Large intestine (tissue), 3 donors: ENCODE measurements at regions not wholly inside any gene's neighbourhood (a gene's known extent, or its start where the extent isn't known, plus 50 kb on each side); places are given as distances from the start of the nearest gene placed in this dataset.

Experiments
- DNase-seq, 2 donors: peaks; one replicate each; pipeline versions ENCODE4 v3.0.0 to v3.0.0-alpha.2; 2013
- H3K27ac ChIP-seq: one replicate; pipeline ENCODE4 v1.5.1; 2013; ENCODE audit warnings: low read length
- H3K27me3 ChIP-seq: 2 replicates; pipeline ENCODE4 v1.6.1; 2013; ENCODE audit warnings: low read length; ENCODE audit not compliant: control insufficient read depth, insufficient read depth
- H3K36me3 ChIP-seq: 2 replicates; pipeline ENCODE4 v1.6.1; 2013; ENCODE audit warnings: low read length; ENCODE audit not compliant: control insufficient read depth, insufficient read depth
- H3K4me1 ChIP-seq: one replicate; pipeline ENCODE4 v1.6.1; 2013; ENCODE audit warnings: low read length; ENCODE audit not compliant: control insufficient read depth, insufficient read depth
- H3K4me3 ChIP-seq: one replicate; pipeline ENCODE4 v1.5.1; 2013; ENCODE audit warnings: low read length
- H3K9me3 ChIP-seq: one replicate; pipeline ENCODE4 v1.6.1; 2013; ENCODE audit warnings: mild to moderate bottlenecking, low read depth, low read length, moderate library complexity; ENCODE audit not compliant: control insufficient read depth
- WGBS: methylation state at CpG from one replicate; pipeline ENCODE4 v1.1.5; 2013; ENCODE audit warnings: low lambda C conversion rate; ENCODE audit not compliant: insufficient coverage; 5-methylcytosine and 5-hydroxymethylcytosine counted together

GRCh38 chr3:30544812-30545211 lies 61.6 kb upstream of the TGFBR2 start:
- DNase-seq: no peak
- 80% methylated on average over 2 of the region's 3 CpGs for WGBS
- Histone ChIP-seq H3K4me1 (no peaks in the 10 kb centered on the region), H3K9me3 (no peaks in the 10 kb centered on the region), H3K27ac (no peak overlapping the region), H3K27me3 (no peaks in the 10 kb centered on the region), H3K4me3 (no peak overlapping the region), H3K36me3 (no peaks in the 10 kb centered on the region)

- Histone ChIP-seq H3K9me3 (no peaks in the 10 kb centered on the region), H3K36me3 (no peaks in the 10 kb centered on the region), H3K27me3 (no peaks in the 10 kb centered on the region), H3K4me1 (no peaks in the 10 kb centered on the region), H3K27ac (no peak overlapping the region), H3K4me3 (no peak overlapping the region)
- no peak for DNase-seq
- WGBS: no CpG with 5 or more reads among the region's 1 CpG
Observed at GRCh38 chr3:30546934-30547333, 59.5 kb upstream of the TGFBR2 start.

- Histone ChIP-seq H3K36me3 (no peaks in the 10 kb centered on the region), H3K9me3 (no peaks in the 10 kb centered on the region), H3K4me3 (no peak overlapping the region), H3K4me1 (no peaks in the 10 kb centered on the region), H3K27me3 (no peaks in the 10 kb centered on the region), H3K27ac (no peak overlapping the region)
- DNase-seq: no peak
- WGBS: no CpG with 5 or more reads among the region's 5 CpGs
Observed at GRCh38 chr3:30547716-30548115, 58.7 kb upstream of the TGFBR2 start.

- H3K4me1 ChIP-seq: no peaks in the 10 kb centered on the region
- no peaks in the 10 kb centered on the region for H3K27me3 ChIP-seq
- H3K27ac ChIP-seq: no peak overlapping the region
- H3K9me3 ChIP-seq: no peaks in the 10 kb centered on the region
- no CpG with 5 or more reads among the region's 3 CpGs for WGBS
- H3K4me3 ChIP-seq: no peak overlapping the region
- H3K36me3 ChIP-seq: no peaks in the 10 kb centered on the region
- no peak for DNase-seq
Observed at GRCh38 chr3:30548600-30548999, 57.8 kb upstream of the TGFBR2 start.

GRCh38 chr3:30549600-30549999 lies 56.8 kb upstream of the TGFBR2 start:
- WGBS: 80% methylated on average over 1 of the region's 4 CpGs
- no peak for DNase-seq
- no peak overlapping the region for H3K27ac ChIP-seq
- H3K4me3 ChIP-seq: no peak overlapping the region
- no peaks in the 10 kb centered on the region for H3K9me3 ChIP-seq
- H3K36me3 ChIP-seq: no peaks in the 10 kb centered on the region
- no peaks in the 10 kb centered on the region for H3K4me1 ChIP-seq
- no peaks in the 10 kb centered on the region for H3K27me3 ChIP-seq

- Histone ChIP-seq H3K9me3 (no peaks in the 10 kb centered on the region), H3K4me1 (no peaks in the 10 kb centered on the region), H3K4me3 (no peak overlapping the region), H3K36me3 (no peaks in the 10 kb centered on the region), H3K27me3 (no peaks in the 10 kb centered on the region), H3K27ac (no peak overlapping the region)
- DNase-seq: no peak
Observed at GRCh38 chr3:30550246-30550645, 56.2 kb upstream of the TGFBR2 start.

- Histone ChIP-seq H3K36me3 (no peaks in the 10 kb centered on the region), H3K4me3 (no peak overlapping the region), H3K27ac (no peak overlapping the region), H3K27me3 (no peaks in the 10 kb centered on the region), H3K4me1 (no peaks in the 10 kb centered on the region), H3K9me3 (no peaks in the 10 kb centered on the region)
- DNase-seq: no peak
- no CpG with 5 or more reads among the region's 2 CpGs for WGBS
Observed at GRCh38 chr3:30551266-30551665, 55.1 kb upstream of the TGFBR2 start.

- no CpG with 5 or more reads among the region's 1 CpG for WGBS
- no peaks in the 10 kb centered on the region for H3K9me3 ChIP-seq
- H3K36me3 ChIP-seq: no peaks in the 10 kb centered on the region
- no peak for DNase-seq
- H3K4me1 ChIP-seq: no peaks in the 10 kb centered on the region
- no peaks in the 10 kb centered on the region for H3K27me3 ChIP-seq
- no peak overlapping the region for H3K27ac ChIP-seq
- H3K4me3 ChIP-seq: no peak overlapping the region
Observed at GRCh38 chr3:30551927-30552326, 54.5 kb upstream of the TGFBR2 start.

- no CpG with 5 or more reads among the region's 4 CpGs for WGBS
- Histone ChIP-seq H3K4me3 (no peak overlapping the region), H3K4me1 (no peaks in the 10 kb centered on the region), H3K36me3 (no peaks in the 10 kb centered on the region), H3K9me3 (no peaks in the 10 kb centered on the region), H3K27ac (no peak overlapping the region), H3K27me3 (no peaks in the 10 kb centered on the region)
- DNase-seq: no peak
Observed at GRCh38 chr3:30553641-30554316, 52.6 kb upstream of the TGFBR2 start.

- Histone ChIP-seq H3K9me3 (no peaks in the 10 kb centered on the region), H3K27ac (no peak overlapping the region), H3K27me3 (no peaks in the 10 kb centered on the region), H3K4me1 (no peaks in the 10 kb centered on the region), H3K4me3 (no peak overlapping the region), H3K36me3 (no peaks in the 10 kb centered on the region)
- whole genome bisulfite sequencing: no CpG with 5 or more reads among the region's 1 CpG
- DNase-seq: no peak
Observed at GRCh38 chr3:30554317-30554690, 52.1 kb upstream of the TGFBR2 start.

GRCh38 chr3:30555968-30556367 lies 50.4 kb upstream of the TGFBR2 start:
- no peak overlapping the region for H3K4me3 ChIP-seq
- no peak overlapping the region for H3K27ac ChIP-seq
- no peaks in the 10 kb centered on the region for H3K4me1 ChIP-seq
- H3K36me3 ChIP-seq: no peaks in the 10 kb centered on the region
- no peaks in the 10 kb centered on the region for H3K9me3 ChIP-seq
- 100% methylated on average over 1 of the region's 2 CpGs for WGBS
- DNase-seq: no peak
- no peaks in the 10 kb centered on the region for H3K27me3 ChIP-seq
